ENCODE measurements at regions not wholly inside any gene's neighbourhood (a gene's known extent, or its start where the extent isn't known, plus 50 kb on each side); places are given as distances from the start of the nearest gene placed in this dataset.

GRCh38 chr5:138664276-138664943, 88.8 kb upstream of the CTNNA1 start:
- Histone ChIP-seq H3K36me3 (no peaks in the 10 kb centered on the region), H3K9me3 (replicated peaks) (no peaks in the 10 kb centered on the region), H3K27me3 (ENCODE audit: low read depth) (no peaks in the 10 kb centered on the region), H3K4me1 (peaks cover 70% of the 10 kb centered on the region), H3K4me3 (no peak overlapping the region), H3K27ac (replicated peaks) (peak overlapping the region; percentile 1)
- no peak for TF ChIP-seq CTCF (IDR thresholded peaks at IDR 0.05; ENCODE audit: borderline replicate concordance)
- no peak for DNase-seq
- intact Hi-C loops (cut with micrococcal nuclease): no loop called here

GRCh38 chr5:138663561-138663960, 88.4 kb upstream of the HSPA9 start:
- no peak overlapping the region for H3K4me3 ChIP-seq
- TF ChIP-seq CTCF (IDR thresholded peaks at IDR 0.05; ENCODE audit: borderline replicate concordance): no peak
- intact Hi-C loops (cut with micrococcal nuclease): no loop called here
- peaks cover 62% of the 10 kb centered on the region for H3K4me1 ChIP-seq
- DNase-seq: no peak
- H3K9me3 ChIP-seq (replicated peaks): no peaks in the 10 kb centered on the region
- H3K27me3 ChIP-seq (ENCODE audit: low read depth): no peaks in the 10 kb centered on the region
- no peaks in the 10 kb centered on the region for H3K36me3 ChIP-seq
- H3K27ac ChIP-seq (replicated peaks): peak overlapping the region; percentile 24

- no peak for TF ChIP-seq CTCF (IDR thresholded peaks at IDR 0.05; ENCODE audit: borderline replicate concordance)
- H3K27ac ChIP-seq (replicated peaks): peak overlapping the region; percentile 11
- H3K4me3 ChIP-seq: no peak overlapping the region
- H3K36me3 ChIP-seq: no peaks in the 10 kb centered on the region
- no peaks in the 10 kb centered on the region for H3K27me3 ChIP-seq (ENCODE audit: low read depth)
- no peaks in the 10 kb centered on the region for H3K9me3 ChIP-seq (replicated peaks)
- no peak for DNase-seq
- H3K4me1 ChIP-seq: peaks cover 62% of the 10 kb centered on the region
- intact Hi-C loops (cut with micrococcal nuclease): no loop called here
Measured at GRCh38 chr5:138663009-138663408, 87.8 kb upstream of the HSPA9 start.

- H3K9me3 ChIP-seq (replicated peaks): no peaks in the 10 kb centered on the region
- no peak overlapping the region for H3K4me3 ChIP-seq
- H3K27me3 ChIP-seq (ENCODE audit: low read depth): no peaks in the 10 kb centered on the region
- no peaks in the 10 kb centered on the region for H3K36me3 ChIP-seq
- peak overlapping the region; percentile 11 for H3K27ac ChIP-seq (replicated peaks)
- intact Hi-C loops (cut with micrococcal nuclease): no loop called here
- peaks cover 65% of the 10 kb centered on the region for H3K4me1 ChIP-seq
- TF ChIP-seq CTCF (IDR thresholded peaks at IDR 0.05; ENCODE audit: borderline replicate concordance): no peak
- DNase-seq: no peak
Measured at GRCh38 chr5:138662599-138662998, 87.4 kb upstream of the HSPA9 start.

- H3K27me3 ChIP-seq (ENCODE audit: low read depth): no peaks in the 10 kb centered on the region
- intact Hi-C loops (cut with micrococcal nuclease): no loop called here
- no peaks in the 10 kb centered on the region for H3K36me3 ChIP-seq
- H3K9me3 ChIP-seq (replicated peaks): no peaks in the 10 kb centered on the region
- TF ChIP-seq CTCF (IDR thresholded peaks at IDR 0.05; ENCODE audit: borderline replicate concordance): no peak
- H3K4me3 ChIP-seq: no peak overlapping the region
- H3K4me1 ChIP-seq: peaks cover 65% of the 10 kb centered on the region
- DNase-seq: no peak
- H3K27ac ChIP-seq (replicated peaks): no peak overlapping the region
Measured at GRCh38 chr5:138661991-138662434, 86.8 kb upstream of the HSPA9 start.
